H9 (cell line): ENCODE measurements at regions not wholly inside any gene's neighbourhood (a gene's known extent, or its start where the extent isn't known, plus 50 kb on each side); places are given as distances from the start of the nearest gene placed in this dataset.

Experiments
- DNase-seq: peaks from one replicate; pipeline ENCODE4 v3.0.0-alpha.2; 2017
- H2AFZ ChIP-seq: one replicate; pipeline ENCODE4 v1.6.1; 2013; ENCODE audit warnings: mild to moderate bottlenecking, low read length, control low read depth, moderate library complexity
- H2AK5ac ChIP-seq: 2 replicates; pipeline ENCODE4 v1.6.1; 2013; ENCODE audit warnings: low read length, control low read depth, mixed read lengths; ENCODE audit not compliant: insufficient read length
- H2BK120ac ChIP-seq: one replicate; pipeline ENCODE4 v1.6.1; 2013; ENCODE audit warnings: low read depth, mild to moderate bottlenecking, low read length, control low read depth, inconsistent platforms; ENCODE audit not compliant: poor library complexity, severe bottlenecking
- H2BK12ac ChIP-seq: 2 replicates; pipeline ENCODE4 v1.6.1; 2013; ENCODE audit warnings: low read length, control low read depth, mixed read lengths, low read depth; ENCODE audit not compliant: insufficient read length
- H2BK15ac ChIP-seq: 2 replicates; pipeline ENCODE4 v1.6.1; 2013; ENCODE audit warnings: low read depth, low read length, control low read depth
- H2BK20ac ChIP-seq: one replicate; pipeline ENCODE4 v1.6.1; 2013; ENCODE audit warnings: low read depth, mild to moderate bottlenecking, low read length, control low read depth, inconsistent platforms; ENCODE audit not compliant: poor library complexity, severe bottlenecking
- H2BK5ac ChIP-seq: 2 replicates; pipeline ENCODE4 v1.6.1; 2013; ENCODE audit warnings: low read length, control low read depth, mixed read lengths; ENCODE audit not compliant: insufficient read length
- H3K14ac ChIP-seq: 2 replicates; pipeline ENCODE4 v1.6.1; 2013; ENCODE audit warnings: low read length, control low read depth; ENCODE audit not compliant: insufficient read depth
- H3K18ac ChIP-seq: 2 replicates; pipeline ENCODE4 v1.6.1; 2013; ENCODE audit warnings: low read depth, mild to moderate bottlenecking, mixed read lengths, low read length, control low read depth; ENCODE audit not compliant: insufficient read length
- H3K23ac ChIP-seq: 2 replicates; pipeline ENCODE4 v1.6.1; 2013; ENCODE audit warnings: low read length, control low read depth, mixed read lengths, low read depth; ENCODE audit not compliant: insufficient read length
- H3K23me2 ChIP-seq: 2 replicates; pipeline ENCODE4 v1.6.1; 2013; ENCODE audit warnings: low read depth, mild to moderate bottlenecking, mixed read lengths, low read length, control low read depth; ENCODE audit not compliant: insufficient read length, poor library complexity, severe bottlenecking
- H3K27ac ChIP-seq: 2 replicates; pipeline ENCODE4 v1.5.1; 2013; ENCODE audit warnings: low read length, control low read depth, mixed read lengths, low read depth; ENCODE audit not compliant: insufficient read length
- H3K27me3 ChIP-seq: 2 replicates; pipeline ENCODE4 v1.6.1; 2013; ENCODE audit warnings: low read length, control low read depth, inconsistent platforms; ENCODE audit not compliant: insufficient read depth
- H3K4ac ChIP-seq: 2 replicates; pipeline ENCODE4 v1.6.1; 2013; ENCODE audit warnings: low read depth, mild to moderate bottlenecking, control low read depth, inconsistent platforms, low read length, moderate library complexity
- H3K4me1 ChIP-seq: 2 replicates; pipeline ENCODE4 v1.6.1; 2013; ENCODE audit warnings: low read length, control low read depth, inconsistent platforms; ENCODE audit not compliant: insufficient read depth
- H3K4me2 ChIP-seq: 2 replicates; pipeline ENCODE4 v1.6.1; 2013; ENCODE audit warnings: low read length, control low read depth, mixed read lengths; ENCODE audit not compliant: insufficient read length, insufficient read depth
- H3K56ac ChIP-seq: 2 replicates; pipeline ENCODE4 v1.6.1; 2013; ENCODE audit warnings: low read depth, mild to moderate bottlenecking, mixed read lengths, low read length, control low read depth; ENCODE audit not compliant: insufficient read length
- H3K79me1 ChIP-seq: 2 replicates; pipeline ENCODE4 v1.6.1; 2013; ENCODE audit warnings: low read depth, mild to moderate bottlenecking, moderate library complexity, low read length, control low read depth, inconsistent platforms; ENCODE audit not compliant: insufficient read depth, poor library complexity, severe bottlenecking
- H3K79me2 ChIP-seq: 2 replicates; pipeline ENCODE4 v1.6.1; 2013; ENCODE audit warnings: low read length, control low read depth, inconsistent platforms; ENCODE audit not compliant: insufficient read depth
- H3K9ac ChIP-seq: 2 replicates; pipeline ENCODE4 v1.6.1; 2013; ENCODE audit warnings: low read length, control low read depth, mixed read lengths; ENCODE audit not compliant: insufficient read length; ENCODE audit errors: extremely low read depth
- H3K9me3 ChIP-seq: one replicate; pipeline ENCODE4 v1.6.1; 2013; ENCODE audit warnings: low read depth, low read length, inconsistent platforms; ENCODE audit not compliant: control insufficient read depth
- H3T11ph ChIP-seq: one replicate; pipeline ENCODE4 v1.6.1; 2013; ENCODE audit warnings: mild to moderate bottlenecking, low read length, control low read depth, inconsistent platforms
- H4K20me1 ChIP-seq: one replicate; pipeline ENCODE4 v1.6.1; 2013; ENCODE audit not compliant: control insufficient read depth, insufficient read length, insufficient read depth
- H4K5ac ChIP-seq: 2 replicates; pipeline ENCODE4 v1.6.1; 2013; ENCODE audit warnings: low read depth, mild to moderate bottlenecking, mixed read lengths, low read length, control low read depth; ENCODE audit not compliant: insufficient read length
- H4K8ac ChIP-seq: replicated peaks from 2 replicates; pipeline ENCODE4 v1.6.1; 2013; ENCODE audit warnings: low read length, control low read depth, mixed read lengths, low read depth; ENCODE audit not compliant: insufficient read length
- H4K91ac ChIP-seq: 2 replicates; pipeline ENCODE4 v1.6.1; 2013; ENCODE audit warnings: low read depth, mild to moderate bottlenecking, moderate library complexity, mixed read lengths, low read length, control low read depth; ENCODE audit not compliant: insufficient read length
- H3K27ac Mint-ChIP-seq, 3 experiments: 2 replicates in 2 of 3; 3 replicates in 1 of 3; pipeline ENCODE4 v1.8.0; 2020 to 2021; ENCODE audit warnings: mixed read lengths in 3 of 3, mild to moderate bottlenecking in 1 of 3, moderate library complexity in 1 of 3
- H3K27me3 Mint-ChIP-seq: 2 replicates; pipeline ENCODE4 v1.8.0; 2021; ENCODE audit warnings: low read depth, mild to moderate bottlenecking, moderate library complexity, mixed read lengths
- H3K36me3 Mint-ChIP-seq, 3 experiments: 2 replicates in 2 of 3; 3 replicates in 1 of 3; pipeline ENCODE4 v1.8.0; 2020 to 2021; ENCODE audit warnings: low read depth in 3 of 3, mixed read lengths in 3 of 3; ENCODE audit not compliant: insufficient read depth in 1 of 3
- H3K4me1 Mint-ChIP-seq, 2 experiments: 2 replicates each; pipeline ENCODE4 v1.8.0; 2020; ENCODE audit warnings: mixed read lengths in 2 of 2
- H3K4me3 Mint-ChIP-seq, 2 experiments: 2 replicates in 1 of 2; 3 replicates in 1 of 2; pipeline ENCODE4 v1.8.0; 2020 to 2021; ENCODE audit warnings: mild to moderate bottlenecking in 2 of 2, mixed read lengths in 2 of 2, moderate library complexity in 1 of 2
- H3K9me3 Mint-ChIP-seq, 2 experiments: 2 replicates in 1 of 2; 3 replicates in 1 of 2; pipeline ENCODE4 v1.8.0; 2020; ENCODE audit warnings: mild to moderate bottlenecking in 2 of 2, mixed read lengths in 2 of 2, moderate library complexity in 1 of 2
- WGBS: extraction: QIAGEN DNeasy Blood & Tissue Kit; methylation state at CpG from one replicate; pipeline ENCODE4 v1.1.7; 2013; ENCODE audit warnings: missing lambda C conversion rate, low lambda C conversion rate, mixed read lengths; ENCODE audit not compliant: insufficient read length; ENCODE audit errors: extremely low coverage; 5-methylcytosine and 5-hydroxymethylcytosine counted together
- TF ChIP-seq, protein P1 (sequence below): fragments of 200-600 bp; sonication (generic); conservative IDR thresholded peaks from 3 replicates; pipeline ENCODE4 v1.8.0; 2021; ENCODE audit warnings: antibody characterized with exemption, mild to moderate bottlenecking

- Histone ChIP-seq H3K23me2 (peaks cover 4% of the 10 kb centered on the region), H3K4ac (no peak overlapping the region), H3K56ac (no peak overlapping the region), H4K5ac (no peak overlapping the region), H4K91ac (no peak overlapping the region), H3K79me1 (no peaks in the 10 kb centered on the region), H2AFZ (no peak overlapping the region), H2AK5ac (no peak overlapping the region), H2BK120ac (no peak overlapping the region), H2BK15ac (no peak overlapping the region), H3K14ac (no peak overlapping the region), H2BK20ac (no peak overlapping the region), H3K18ac (no peak overlapping the region), H3K27me3 (no peaks in the 10 kb centered on the region), H3K9ac (no peak overlapping the region), H4K8ac (no peak overlapping the region), H4K20me1 (no peaks in the 10 kb centered on the region), H3K4me1 (peaks cover 7% of the 10 kb centered on the region; the same call in 1 of the 2 replicates), H3K4me2 (peak overlapping the region; percentile 96), H3K79me2 (peaks cover 2% of the 10 kb centered on the region; the same call in 1 of the 2 replicates), H3T11ph (no peak overlapping the region), H3K23ac (no peak overlapping the region), H2BK5ac (no peak overlapping the region), H3K9me3 (no peaks in the 10 kb centered on the region), H2BK12ac (no peak overlapping the region), H3K27ac (no peak overlapping the region)
- Mint-ChIP-seq H3K36me3 (0 out of 7 replicates have a peak, but pooled peaks cover 0 to 1% (median 0%) of the 10 kb centered on the region in 3 experiments), H3K4me1 (peaks cover 40 to 42% of the 10 kb centered on the region in 2 experiments), H3K27me3 (no peaks in the 10 kb centered on the region; the same call in 1 of the 2 replicates), H3K9me3 (peaks cover 0 to 7% of the 10 kb centered on the region in 2 experiments; a peak in 2 of 5 replicates), H3K4me3 (peak overlapping the region in 1 of 2 experiments; percentile 86; a peak in 1 of 5 replicates), H3K27ac (peak overlapping the region in 1 of 3 experiments; percentile 89; a peak in 1 of 7 replicates)
- WGBS: no CpG with 5 or more reads among the region's 1 CpG
- TF ChIP-seq, protein P1, sequence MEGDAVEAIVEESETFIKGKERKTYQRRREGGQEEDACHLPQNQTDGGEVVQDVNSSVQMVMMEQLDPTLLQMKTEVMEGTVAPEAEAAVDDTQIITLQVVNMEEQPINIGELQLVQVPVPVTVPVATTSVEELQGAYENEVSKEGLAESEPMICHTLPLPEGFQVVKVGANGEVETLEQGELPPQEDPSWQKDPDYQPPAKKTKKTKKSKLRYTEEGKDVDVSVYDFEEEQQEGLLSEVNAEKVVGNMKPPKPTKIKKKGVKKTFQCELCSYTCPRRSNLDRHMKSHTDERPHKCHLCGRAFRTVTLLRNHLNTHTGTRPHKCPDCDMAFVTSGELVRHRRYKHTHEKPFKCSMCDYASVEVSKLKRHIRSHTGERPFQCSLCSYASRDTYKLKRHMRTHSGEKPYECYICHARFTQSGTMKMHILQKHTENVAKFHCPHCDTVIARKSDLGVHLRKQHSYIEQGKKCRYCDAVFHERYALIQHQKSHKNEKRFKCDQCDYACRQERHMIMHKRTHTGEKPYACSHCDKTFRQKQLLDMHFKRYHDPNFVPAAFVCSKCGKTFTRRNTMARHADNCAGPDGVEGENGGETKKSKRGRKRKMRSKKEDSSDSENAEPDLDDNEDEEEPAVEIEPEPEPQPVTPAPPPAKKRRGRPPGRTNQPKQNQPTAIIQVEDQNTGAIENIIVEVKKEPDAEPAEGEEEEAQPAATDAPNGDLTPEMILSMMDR: no peak
- no peak for DNase-seq
Observed at GRCh38 chr2:153405196-153405595, 73.4 kb downstream of the RPRM start.
